GM21723 (cell line): ENCODE measurements at regions not wholly inside any gene's neighbourhood (a gene's known extent, or its start where the extent isn't known, plus 50 kb on each side); places are given as distances from the start of the nearest gene placed in this dataset.
"Not testable (repeated sequence)": the region's sequence is repeated elsewhere in the genome, so short reads cannot be mapped to it uniquely, and the experiment has no call there.

Experiments used
- ATAC-seq: cut with Tn5 transposase; IDR thresholded peaks from one replicate; pipeline ENCODE4 v1.9.1; 2021; ENCODE audit warnings: mild to moderate bottlenecking, moderate library complexity; ENCODE audit not compliant: unreplicated experiment

- ATAC-seq, result no peak
Measured at GRCh38 chr2:225916692-225917091, 517.2 kb downstream of the NYAP2 start.

GRCh38 chr2:225911019-225911418 lies 511.5 kb downstream of the NYAP2 start:
- no peak for ATAC-seq

DNA sequence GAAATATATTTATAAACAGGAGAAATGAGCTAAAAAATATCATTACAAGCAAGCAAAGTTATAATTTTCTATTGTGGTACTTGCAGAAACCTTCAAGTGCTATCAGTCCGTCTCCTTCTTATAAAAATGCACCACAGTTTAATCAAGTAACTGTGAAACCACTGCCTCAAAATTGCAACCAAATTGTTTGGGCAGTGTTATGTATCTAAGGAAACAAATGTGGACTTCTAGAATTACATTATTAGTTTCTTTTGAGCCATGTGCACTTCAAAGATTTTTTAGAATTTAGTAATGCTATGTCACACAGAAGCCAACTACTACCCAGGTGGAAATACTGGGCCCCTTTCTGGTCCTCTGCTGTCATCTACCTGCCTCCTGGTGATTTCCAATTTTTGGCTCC lies 495.6 kb downstream of the NYAP2 start:
- no peak for ATAC-seq

GRCh38 chr2:225894236-225894980 lies 494.9 kb downstream of the NYAP2 start:
- ATAC-seq, result no peak

DNA sequence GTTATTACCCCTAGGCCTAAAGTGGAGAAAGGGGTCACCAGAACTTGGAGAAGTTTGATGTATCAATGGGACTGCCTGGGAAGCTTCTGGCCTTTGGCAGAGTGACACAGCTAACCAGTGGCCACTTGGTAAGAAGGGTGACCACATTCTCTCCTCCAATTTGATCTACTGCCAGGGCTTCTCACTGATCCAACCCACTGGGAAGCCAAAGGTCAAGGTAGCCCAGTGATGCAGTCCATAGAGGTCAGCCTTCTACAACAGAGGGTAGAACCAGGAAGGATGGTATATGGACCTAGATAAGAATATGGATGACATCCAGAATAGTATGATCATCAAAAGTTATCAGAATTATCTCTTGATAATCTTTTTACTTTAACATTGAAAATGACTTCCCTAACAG lies 493.6 kb downstream of the NYAP2 start:
- ATAC-seq, result no peak

DNA sequence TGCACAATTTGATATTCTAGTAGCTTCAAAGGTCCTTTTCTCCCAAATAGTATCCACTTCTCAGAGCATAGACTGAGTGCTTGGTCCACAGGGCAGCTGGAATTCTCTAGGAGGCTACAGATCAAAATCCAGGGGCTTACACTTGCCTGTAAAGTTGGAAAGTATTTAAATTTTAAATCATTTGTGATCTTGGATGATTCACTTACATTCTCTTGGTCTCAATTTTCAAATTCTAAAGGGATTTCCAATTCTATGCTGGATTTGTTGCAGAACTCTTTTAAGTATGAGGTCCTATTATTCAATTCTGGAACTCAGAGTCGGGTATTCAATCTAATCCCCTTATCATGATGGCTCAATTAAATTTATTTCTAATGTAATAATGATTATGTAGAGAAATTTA lies 492.3 kb downstream of the NYAP2 start:
- ATAC-seq, result no peak

DNA sequence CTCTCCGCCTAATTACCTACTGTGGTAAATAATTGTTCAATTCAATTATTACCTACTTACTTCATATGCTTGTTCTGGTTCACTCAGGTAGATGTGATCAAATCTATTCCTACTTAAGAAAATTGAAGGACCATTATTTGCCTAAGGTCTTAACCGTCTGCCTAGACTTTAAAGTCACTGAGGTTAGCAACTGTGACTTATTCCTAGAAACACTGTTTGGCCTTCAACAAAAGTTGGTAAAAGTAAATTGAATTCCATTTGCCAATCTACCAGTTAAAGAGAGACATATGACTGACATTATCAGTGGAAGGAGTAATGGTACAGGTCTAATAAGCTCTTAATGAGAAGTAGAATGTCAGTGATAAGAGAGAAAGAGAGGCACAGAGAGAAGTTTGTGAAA lies 491.5 kb downstream of the NYAP2 start:
- no peak for ATAC-seq

DNA sequence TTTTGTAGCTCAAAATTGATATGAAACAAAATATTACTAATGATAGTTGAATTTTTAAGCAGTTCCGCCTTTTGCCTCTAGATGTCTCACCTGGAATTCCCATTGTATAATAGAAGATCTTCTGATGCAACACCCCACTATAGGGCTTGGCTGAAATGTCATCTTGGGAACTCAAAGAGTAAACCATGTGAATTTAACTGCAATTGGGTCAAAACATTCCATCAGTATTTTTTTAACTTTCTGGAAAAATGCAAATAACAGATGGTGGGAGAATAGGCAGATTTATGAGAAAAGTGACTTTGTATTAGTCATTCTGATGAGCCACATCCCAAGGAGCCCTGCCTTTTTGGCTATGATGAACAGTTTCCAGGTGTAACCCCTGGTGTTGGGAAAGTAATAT lies 489.9 kb downstream of the NYAP2 start:
- peak; percentile 80 for ATAC-seq

GRCh38 chr2:225867071-225867470 lies 467.6 kb downstream of the NYAP2 start:
- no peak for ATAC-seq

DNA sequence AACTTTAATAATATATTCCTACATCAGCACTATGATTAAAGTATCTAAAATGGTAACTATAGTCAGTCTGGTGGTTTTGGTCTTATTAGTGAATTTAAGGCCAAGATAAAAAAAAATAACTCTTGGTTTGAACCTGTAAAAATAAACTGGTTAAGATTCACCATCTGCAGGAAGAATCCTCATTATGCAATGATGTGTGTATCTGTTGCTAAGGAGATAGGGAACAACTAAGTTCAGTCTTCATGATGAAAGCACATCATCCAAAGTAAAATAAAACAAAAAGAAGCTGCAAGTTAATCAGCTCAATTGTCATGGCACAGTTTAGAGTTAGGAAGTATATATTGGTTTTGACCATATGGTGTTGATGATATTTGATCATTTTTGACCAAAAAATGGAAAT lies 466.0 kb downstream of the NYAP2 start:
- no peak for ATAC-seq

- no peak for ATAC-seq
Measured at GRCh38 chr2:225864394-225864793, 464.9 kb downstream of the NYAP2 start.

GRCh38 chr2:225842939-225843338 lies 443.4 kb downstream of the NYAP2 start:
- ATAC-seq, result no peak

DNA sequence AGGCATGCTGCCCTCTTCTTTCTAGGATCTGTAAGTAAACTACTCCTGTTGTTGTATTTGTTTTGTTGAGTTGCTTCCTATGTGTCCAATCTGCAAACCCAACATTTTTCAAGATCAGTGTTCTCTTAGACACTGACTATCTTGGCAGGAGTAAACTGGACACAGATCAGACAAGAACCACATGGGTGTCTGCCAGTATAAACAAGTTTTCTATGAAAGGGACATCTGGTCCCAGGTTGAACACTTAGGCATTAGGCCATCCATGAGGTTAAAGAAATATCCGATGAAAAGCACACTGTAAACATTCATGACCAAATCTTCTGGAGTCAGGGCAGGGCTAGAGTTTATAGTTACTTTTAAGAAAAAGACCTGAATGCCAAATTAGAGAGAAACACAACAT lies 441.8 kb downstream of the NYAP2 start:
- ATAC-seq, result no peak

- ATAC-seq, result no peak
Measured at GRCh38 chr2:225837328-225837727, 437.8 kb downstream of the NYAP2 start.

DNA sequence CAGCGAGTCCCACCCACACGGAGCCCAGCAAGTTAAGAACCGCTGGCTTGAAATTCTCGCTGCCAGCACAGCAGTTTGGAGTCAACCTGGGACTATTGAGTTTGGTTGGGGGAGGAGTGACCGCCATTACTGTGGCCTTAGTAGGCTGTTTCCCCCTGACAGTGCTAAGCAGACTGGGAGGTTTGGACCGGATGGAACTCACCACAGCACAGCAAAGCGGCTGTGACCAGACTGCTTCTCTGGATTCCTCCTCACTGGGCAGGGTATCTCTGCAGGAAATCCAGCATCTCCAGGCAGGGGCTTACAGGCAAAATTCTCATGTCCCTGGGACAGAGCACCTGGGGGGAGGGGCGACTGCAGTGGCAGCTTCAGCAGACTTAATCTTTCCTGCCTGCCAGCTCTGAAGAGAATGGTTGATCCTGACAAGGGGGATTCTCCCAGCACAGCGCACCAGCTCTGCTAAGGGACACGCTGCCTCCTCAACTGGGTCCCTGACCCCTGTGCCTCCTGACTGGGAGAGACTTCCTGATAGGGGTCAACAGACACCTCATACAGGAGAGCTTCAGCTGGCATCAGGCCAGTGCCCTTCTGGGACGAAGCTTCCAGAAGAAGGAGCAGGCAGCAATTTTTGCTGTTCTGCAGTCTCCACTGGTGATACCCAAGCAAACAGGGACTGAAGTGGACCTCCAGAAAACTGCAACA lies 425.4 kb downstream of the NYAP2 start:
- no peak for ATAC-seq

DNA sequence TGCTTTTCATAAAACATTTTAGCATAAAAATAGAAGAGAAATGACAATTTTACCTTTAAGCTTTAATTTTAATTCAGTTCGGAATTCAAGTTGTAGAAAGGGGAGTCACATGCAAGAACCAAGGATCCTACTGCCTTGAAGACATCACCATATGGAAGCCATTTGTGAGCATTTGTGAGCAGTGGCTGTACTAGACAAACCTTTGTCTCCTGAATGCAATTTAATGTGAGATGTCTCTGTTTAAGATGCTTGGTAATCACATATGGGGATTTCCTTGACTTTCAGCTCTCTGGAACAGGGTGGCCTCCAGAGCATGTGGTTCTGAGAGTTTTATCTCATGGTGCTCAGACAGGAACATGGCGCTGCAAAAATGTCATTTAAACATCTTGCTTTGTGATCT lies 421.8 kb downstream of the NYAP2 start:
- no peak for ATAC-seq

GRCh38 chr2:225820826-225821225 lies 421.3 kb downstream of the NYAP2 start:
- ATAC-seq, result no peak

DNA sequence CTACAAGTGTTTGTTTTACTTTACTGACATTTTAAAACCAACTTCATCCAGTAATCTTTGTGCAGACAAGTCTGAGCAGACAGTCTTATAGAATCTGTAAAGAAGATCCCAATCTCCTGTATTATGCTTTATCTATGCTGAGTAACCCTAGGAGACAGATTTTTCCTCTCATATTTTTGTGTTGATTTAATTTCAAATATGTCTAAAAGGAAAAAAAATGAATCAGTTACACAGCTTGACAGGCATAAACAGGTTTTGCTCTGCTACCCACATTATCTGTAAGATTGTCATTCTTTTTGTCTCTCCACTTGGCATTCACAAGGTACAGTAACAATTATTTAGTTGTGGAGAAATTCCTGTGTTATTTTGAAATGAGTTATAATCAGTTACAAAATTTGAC lies 415.0 kb downstream of the NYAP2 start:
- no peak for ATAC-seq

DNA sequence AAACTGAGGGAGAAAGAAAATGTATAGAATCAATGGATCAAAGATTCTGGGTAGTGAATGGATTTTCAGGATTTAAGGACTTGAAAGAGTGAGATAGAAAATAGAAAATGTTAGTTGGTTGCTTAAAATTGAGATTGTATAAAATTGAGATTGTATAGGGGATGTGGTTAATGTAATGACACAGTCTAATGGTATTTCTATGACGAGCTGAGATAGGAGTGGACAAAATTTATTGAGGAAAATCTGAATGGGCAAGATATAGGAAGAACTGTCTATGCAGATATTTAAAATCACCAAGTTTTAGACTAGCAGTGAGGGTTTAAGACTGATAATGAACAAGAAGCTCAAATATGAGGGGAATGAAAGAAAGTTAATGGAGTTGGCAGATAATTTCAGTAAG lies 406.6 kb downstream of the NYAP2 start:
- no peak for ATAC-seq

DNA sequence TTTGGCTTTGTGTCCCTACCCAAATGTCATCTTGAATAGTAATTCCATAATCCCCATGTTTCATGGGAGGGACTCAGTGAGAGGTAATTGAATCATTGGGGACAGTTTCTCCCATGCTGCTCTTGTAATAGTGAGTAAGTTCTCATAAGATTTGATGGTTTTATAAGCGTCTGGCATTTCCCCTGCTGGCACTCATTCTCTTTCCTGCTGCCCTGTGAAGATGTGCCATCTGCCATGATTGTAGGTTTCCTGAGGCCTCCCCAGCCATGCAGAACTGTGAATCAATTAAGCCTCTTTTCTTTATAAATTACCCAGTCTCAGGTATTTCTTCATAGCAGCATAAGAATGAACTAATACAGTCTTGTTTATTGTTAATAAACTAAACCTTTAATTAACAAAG lies 402.6 kb downstream of the NYAP2 start:
- ATAC-seq, result not testable (repeated sequence)

GRCh38 chr2:225797394-225797793 lies 397.9 kb downstream of the NYAP2 start:
- ATAC-seq, result no peak

GRCh38 chr2:225794652-225795400 lies 395.3 kb downstream of the NYAP2 start:
- no peak for ATAC-seq
